ENCODE measurements at regions not wholly inside any gene's neighbourhood (a gene's known extent, or its start where the extent isn't known, plus 50 kb on each side); places are given as distances from the start of the nearest gene placed in this dataset.

GRCh38 chr9:81162361-81162760 is 527.0 kb downstream of the TLE1 start:
- WGBS, 2 donors = 79 to 91% methylated on average over 5 to 11 of the region's 11 CpGs
- Histone ChIP-seq H3K36me3 (no peaks in the 10 kb centered on the region), H3K4me3 (no peak overlapping the region), H3K27me3 (no peaks in the 10 kb centered on the region), H3K4me1 (no peaks in the 10 kb centered on the region), H3K27ac (no peak overlapping the region), H3K9me3 (no peaks in the 10 kb centered on the region)
- ATAC-seq (ENCODE audit: low FRiP score in 2 of 2) (no peak), DNase-seq (no peak)
- TF ChIP-seq POLR2AphosphoS5 (IDR thresholded peaks at IDR 0.05) (no peak), POLR2A (IDR thresholded peaks at IDR 0.05) (no peak), EP300 (IDR thresholded peaks at IDR 0.05) (no peak), CTCF (IDR thresholded peaks at IDR 0.05) (no peak)

GRCh38 chr9:81156381-81156780 is 533.0 kb downstream of the TLE1 start:
- Histone ChIP-seq H3K36me3 (no peaks in the 10 kb centered on the region), H3K27me3 (no peaks in the 10 kb centered on the region), H3K4me1 (no peaks in the 10 kb centered on the region), H3K4me3 (no peak overlapping the region), H3K9me3 (no peaks in the 10 kb centered on the region), H3K27ac (no peak overlapping the region)
- TF ChIP-seq EP300 (IDR thresholded peaks at IDR 0.05) = no peak
- DNase-seq = no peak
- no peak for ATAC-seq (ENCODE audit: low FRiP score in 2 of 2)

GRCh38 chr9:81150016-81150625 is 539.2 kb downstream of the TLE1 start:
- no peaks in the 10 kb centered on the region for H3K27me3 ChIP-seq
- no peak for TF ChIP-seq POLR2AphosphoS5 (IDR thresholded peaks at IDR 0.05)
- no peak for TF ChIP-seq EP300 (IDR thresholded peaks at IDR 0.05)
- TF ChIP-seq CTCF (IDR thresholded peaks at IDR 0.05) = no peak
- no peak for TF ChIP-seq POLR2A (IDR thresholded peaks at IDR 0.05)
- H3K36me3 ChIP-seq = no peaks in the 10 kb centered on the region
- ATAC-seq (ENCODE audit: low FRiP score in 2 of 2) (no peak), DNase-seq (no peak)
- no peak overlapping the region for H3K4me3 ChIP-seq
- no peak overlapping the region for H3K27ac ChIP-seq
- WGBS, 2 donors = 29 to 42% methylated on average over 2 of the region's 2 CpGs
- H3K4me1 ChIP-seq = peaks cover 0 to 3% (median 0%) of the 10 kb centered on the region in 4 donors
- H3K9me3 ChIP-seq = peaks cover 0 to 3% (median 0%) of the 10 kb centered on the region in 4 donors

GRCh38 chr9:81146684-81147337 is 542.5 kb downstream of the TLE1 start:
- Histone ChIP-seq H3K27ac (no peak overlapping the region), H3K4me1 (peaks cover 0 to 3% (median 0%) of the 10 kb centered on the region in 4 donors), H3K4me3 (no peak overlapping the region), H3K36me3 (no peaks in the 10 kb centered on the region), H3K27me3 (no peaks in the 10 kb centered on the region), H3K9me3 (peaks cover 0 to 3% (median 0%) of the 10 kb centered on the region in 4 donors)
- TF ChIP-seq POLR2A (IDR thresholded peaks at IDR 0.05) = no peak
- TF ChIP-seq CTCF (IDR thresholded peaks at IDR 0.05) = no peak
- TF ChIP-seq POLR2AphosphoS5 (IDR thresholded peaks at IDR 0.05) = no peak
- no peak for TF ChIP-seq EP300 (IDR thresholded peaks at IDR 0.05)
- 59 to 63% methylated on average over 4 of the region's 4 CpGs for WGBS, 2 donors
- DNase-seq (no peak), ATAC-seq (ENCODE audit: low FRiP score in 2 of 2) (no peak)

GRCh38 chr9:81146241-81146640 is 543.1 kb downstream of the TLE1 start:
- no peak for DNase-seq
- H3K36me3 ChIP-seq = no peaks in the 10 kb centered on the region
- TF ChIP-seq POLR2AphosphoS5 (IDR thresholded peaks at IDR 0.05) = no peak
- TF ChIP-seq CTCF (IDR thresholded peaks at IDR 0.05) = no peak
- TF ChIP-seq POLR2A (IDR thresholded peaks at IDR 0.05) = no peak
- no peak for TF ChIP-seq EP300 (IDR thresholded peaks at IDR 0.05)
- H3K27me3 ChIP-seq = no peaks in the 10 kb centered on the region
- 52 to 63% methylated on average over 3 of the region's 3 CpGs for WGBS, 2 donors
- no peak overlapping the region for H3K4me3 ChIP-seq
- H3K27ac ChIP-seq = no peak overlapping the region
- ATAC-seq (ENCODE audit: low FRiP score in 2 of 2) = no peak
- peaks cover 0 to 3% (median 0%) of the 10 kb centered on the region in 4 donors for H3K9me3 ChIP-seq
- H3K4me1 ChIP-seq = peaks cover 0 to 3% (median 0%) of the 10 kb centered on the region in 4 donors

All from upper lobe of left lung (tissue), 6 donors.